A549 (cell line): ENCODE measurements at regions not wholly inside any gene's neighbourhood (a gene's known extent, or its start where the extent isn't known, plus 50 kb on each side); places are given as distances from the start of the nearest gene placed in this dataset.
"Not testable (repeated sequence)": the region's sequence is repeated elsewhere in the genome, so short reads cannot be mapped to it uniquely, and the experiment has no call there.

Experiments
- ATAC-seq, 2 experiments: fragments of 200-7000 bp in 1 of 2; fragments of >200 bp in 1 of 2; cut with Nextera tagmentation in 1 of 2; cut with Tn5 transposase in 1 of 2; 3 replicates each; pipeline versions ENCODE4 v1.8.0 to v1.9.1; 2018 to 2020; ENCODE audit warnings: mild to moderate bottlenecking in 1 of 2, moderate library complexity in 1 of 2
- CTCF ChIA-PET: fragments of 300-600 bp; sonication (Branson Sonifier 250); formaldehyde crosslinking; extraction: SDS; loops from one replicate; lab custom pipeline; 2021; ENCODE audit warnings: antibody characterized with exemption, inconsistent platforms; lab: Yijun Ruan, JAX
- POLR2A ChIA-PET: fragments of 350-600 bp; formaldehyde crosslinking; extraction: SDS; loops from one replicate; lab custom pipeline; 2021; ENCODE audit warnings: antibody characterized with exemption, inconsistent platforms; lab: Yijun Ruan, JAX
- DNase-seq, 2 experiments: peaks; one replicate each; pipeline versions ENCODE4 v3.0.0 to v3.0.0-alpha.2; 2011 to 2016; ENCODE audit warnings: low read depth in 1 of 2, low spot score in 1 of 2
- FAIRE-seq: peaks from 2 replicates; lab custom pipeline; 2011; peaks lifted over from hg19 to GRCh38; lab: Jason Lieb, UNC
- H3K27ac ChIP-seq, 2 experiments: fragments of >200 bp; sonication (Bioruptor Twin); formaldehyde crosslinking; 3 replicates each; pipeline ENCODE4 v1.5.1; 2016 to 2017
- H3K4me1 ChIP-seq: fragments of >200 bp; sonication (Bioruptor Twin); formaldehyde crosslinking; 3 replicates; pipeline ENCODE4 v1.6.1; 2016
- H3K4me2 ChIP-seq: fragments of >200 bp; sonication (Bioruptor Twin); formaldehyde crosslinking; 3 replicates; pipeline ENCODE4 v1.6.1; 2016
- H3K4me3 ChIP-seq: fragments of >200 bp; sonication (Bioruptor Twin); formaldehyde crosslinking; 3 replicates; pipeline ENCODE4 v1.5.1; 2016
- H3K9me3 ChIP-seq: fragments of >200 bp; sonication (Bioruptor Twin); formaldehyde crosslinking; 3 replicates; pipeline ENCODE4 v1.6.1; 2016
- CEBPB ChIP-seq, 2 experiments: fragments of >200 bp in 1 of 2; sonication (Bioruptor Twin) in 1 of 2; formaldehyde crosslinking in 1 of 2; IDR thresholded peaks; 2 replicates each; pipeline ENCODE4 v1.6.1; 2012 to 2016
- CHD2 ChIP-seq: fragments of 150-350 bp; IDR thresholded peaks from 2 replicates; pipeline ENCODE4 v1.6.1; 2014; ENCODE audit warnings: low read length; ENCODE audit not compliant: partially characterized antibody
- EHF ChIP-seq: fragments of 250-450 bp; sonication (Bioruptor Pico); IDR thresholded peaks from 2 replicates; pipeline ENCODE4 v1.5.0; 2020; ENCODE audit warnings: mild to moderate bottlenecking
- EHMT2 ChIP-seq: fragments of 200-600 bp; sonication (generic); IDR thresholded peaks from 2 replicates; pipeline ENCODE4 v1.6.1; 2016; ENCODE audit warnings: antibody characterized with exemption, low read depth, mild to moderate bottlenecking, moderate library complexity
- ESRRA ChIP-seq: fragments of 150-350 bp; IDR thresholded peaks from 2 replicates; pipeline ENCODE4 v1.6.1; 2014; ENCODE audit warnings: mild to moderate bottlenecking, low read length, borderline replicate concordance
- FOSB ChIP-seq: fragments of 250-450 bp; sonication (Bioruptor Pico); IDR thresholded peaks from 2 replicates; pipeline ENCODE4 v1.5.0; 2020; ENCODE audit warnings: mild to moderate bottlenecking, moderate library complexity
- FOSL2 ChIP-seq, 2 experiments: fragments of 450-650 bp in 1 of 2; fragments of >200 bp in 1 of 2; sonication (Bioruptor Twin) in 1 of 2; formaldehyde crosslinking; IDR thresholded peaks; 2 replicates each; pipeline versions ENCODE4 v1.5.0 to v1.6.1; 2016 to 2020; ENCODE audit warnings: mild to moderate bottlenecking in 1 of 2, moderate library complexity in 1 of 2
- FOXS1 ChIP-seq: fragments of 250-450 bp; sonication (Bioruptor Pico); IDR thresholded peaks from 2 replicates; pipeline ENCODE4 v1.5.0; 2020; ENCODE audit warnings: mild to moderate bottlenecking, moderate library complexity
- GATA3 ChIP-seq: IDR thresholded peaks from 2 replicates; pipeline ENCODE4 v1.6.1; 2012; ENCODE audit warnings: borderline replicate concordance
- HMGXB4 ChIP-seq: fragments of 250-450 bp; sonication (Bioruptor Pico); IDR thresholded peaks from 2 replicates; pipeline ENCODE4 v1.5.0; 2021; ENCODE audit warnings: mild to moderate bottlenecking, moderate library complexity, borderline replicate concordance
- HOXA7 ChIP-seq: fragments of 250-450 bp; sonication (Bioruptor Pico); IDR thresholded peaks from 2 replicates; pipeline ENCODE4 v1.5.0; 2020; ENCODE audit warnings: mild to moderate bottlenecking, moderate library complexity
- HOXB13 ChIP-seq: fragments of 250-450 bp; sonication (Bioruptor Pico); IDR thresholded peaks from 2 replicates; pipeline ENCODE4 v1.5.0; 2020; ENCODE audit warnings: low read depth, mild to moderate bottlenecking, moderate library complexity
- JUN ChIP-seq, 2 experiments: fragments of >200 bp; sonication (Bioruptor Twin); formaldehyde crosslinking; IDR thresholded peaks; 2 replicates in 1 of 2; 3 replicates in 1 of 2; pipeline ENCODE4 v1.6.1; 2016 to 2017
- MAFK ChIP-seq: fragments of 450-650 bp; IDR thresholded peaks from 2 replicates; pipeline ENCODE4 v1.6.1; 2014; ENCODE audit not compliant: partially characterized antibody
- NFE2L2 ChIP-seq: fragments of 150-350 bp; conservative IDR thresholded peaks from 2 replicates; pipeline ENCODE4 v1.6.1; 2014; ENCODE audit warnings: low read length
- PHF8 ChIP-seq: fragments of 200-600 bp; sonication (generic); IDR thresholded peaks from 2 replicates; pipeline ENCODE4 v1.6.1; 2016; ENCODE audit warnings: low read depth, mild to moderate bottlenecking, antibody characterized with exemption, moderate library complexity, borderline replicate concordance
- POLR2A ChIP-seq: IDR thresholded peaks from 2 replicates; pipeline ENCODE4 v1.6.1; 2012; ENCODE audit warnings: mild to moderate bottlenecking, low read length
- POLR2AphosphoS2 ChIP-seq: conservative IDR thresholded peaks from 2 replicates; pipeline ENCODE4 v1.6.1; 2012; ENCODE audit warnings: low read length, improper control_type of control experiment, inconsistent platforms
- RARB ChIP-seq: fragments of 250-450 bp; sonication (Bioruptor Pico); IDR thresholded peaks from 2 replicates; pipeline ENCODE4 v1.8.0; 2021; ENCODE audit warnings: mild to moderate bottlenecking, moderate library complexity
- RCOR1 ChIP-seq: fragments of 150-350 bp; IDR thresholded peaks from 2 replicates; pipeline ENCODE4 v1.6.1; 2014; ENCODE audit warnings: antibody characterized with exemption, low read length, low read depth
- REST ChIP-seq: fragments of 200-600 bp; sonication (generic); IDR thresholded peaks from 2 replicates; pipeline ENCODE4 v1.6.1; 2016; ENCODE audit warnings: antibody characterized with exemption, mild to moderate bottlenecking, moderate library complexity
- SMC3 ChIP-seq: fragments of >200 bp; sonication (Bioruptor Twin); formaldehyde crosslinking; IDR thresholded peaks from 3 replicates; pipeline ENCODE4 v1.6.1; 2018; ENCODE audit warnings: inconsistent platforms
- TFCP2L1 ChIP-seq: fragments of 250-450 bp; sonication (Bioruptor Pico); IDR thresholded peaks from 2 replicates; pipeline ENCODE4 v1.5.0; 2021; ENCODE audit warnings: mild to moderate bottlenecking
- TP53 ChIP-seq: fragments of 250-450 bp; sonication (Bioruptor Pico); IDR thresholded peaks from 2 replicates; pipeline ENCODE4 v1.5.0; 2021; ENCODE audit warnings: mild to moderate bottlenecking, moderate library complexity
- ZC3H11A ChIP-seq: fragments of 450-650 bp; IDR thresholded peaks from 2 replicates; pipeline ENCODE4 v1.6.1; 2014; ENCODE audit warnings: antibody characterized with exemption, mild to moderate bottlenecking
- WGBS: methylation state at CpG from one replicate; pipeline ENCODE4 v1.1.6; 2017; ENCODE audit errors: missing lambda C conversion rate; 5-methylcytosine and 5-hydroxymethylcytosine counted together

- POLR2A ChIA-PET = no interaction called here
- ATAC-seq (no peak), FAIRE-seq (no peak), DNase-seq (no peak)
- Histone ChIP-seq H3K9me3 (no peaks in the 10 kb centered on the region), H3K4me2 (no peak overlapping the region), H3K4me3 (no peak overlapping the region), H3K27ac (no peak overlapping the region), H3K4me1 (no peaks in the 10 kb centered on the region)
- WGBS = 46% methylated on average over 2 of the region's 2 CpGs
- CTCF ChIA-PET = no interaction called here
- TF ChIP-seq FOSB (CRISPR knock-in tag) (no peak), REST (no peak), RCOR1 (no peak), CHD2 (no peak)
These were observed 277.9 kb upstream of the ANKRD50 start for GRCh38 chr4:124990398-124990797.

DNA sequence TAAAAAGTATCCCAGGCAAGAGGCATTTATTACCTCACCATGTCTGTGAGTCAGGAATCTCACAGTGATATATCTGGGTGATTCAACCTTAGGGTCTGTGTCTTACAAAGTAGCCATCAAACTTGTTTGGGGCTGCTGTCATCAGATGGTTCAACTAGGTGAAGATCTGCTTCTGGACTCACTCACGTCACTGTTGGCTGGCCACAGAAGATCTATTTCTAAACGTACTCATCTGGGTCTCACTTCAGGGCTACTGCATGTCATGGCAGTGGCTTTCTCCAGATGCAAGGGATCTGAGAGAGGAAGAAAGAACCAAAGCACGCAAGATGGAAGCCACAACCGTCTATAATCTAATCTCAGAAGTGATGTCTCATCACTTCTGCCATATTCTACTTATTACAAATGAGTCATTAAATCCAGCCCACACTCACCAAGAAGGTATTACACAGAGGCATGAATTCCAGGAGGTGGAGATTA is 267.8 kb upstream of the ANKRD50 start:
- ChIA-PET POLR2A (no interaction called here), CTCF (no interaction called here)
- Histone ChIP-seq H3K27ac (no peak overlapping the region), H3K4me3 (no peak overlapping the region), H3K4me2 (no peak overlapping the region), H3K4me1 (no peaks in the 10 kb centered on the region), H3K9me3 (no peaks in the 10 kb centered on the region)
- DNase-seq (no peak), ATAC-seq (no peak), FAIRE-seq (no peak)
- 58% methylated on average over 4 of the region's 4 CpGs for WGBS
- TF ChIP-seq JUN (IDR thresholded peaks at IDR 0.05) = no peak
- no peak for TF ChIP-seq GATA3
- no peak for TF ChIP-seq EHF
- no peak for TF ChIP-seq HOXB13
- no peak for TF ChIP-seq TFCP2L1
- TF ChIP-seq HOXA7 (CRISPR knock-in tag) = no peak
- no peak for TF ChIP-seq FOXS1 (CRISPR knock-in tag)
- TF ChIP-seq TP53 (CRISPR knock-in tag) = no peak

DNA sequence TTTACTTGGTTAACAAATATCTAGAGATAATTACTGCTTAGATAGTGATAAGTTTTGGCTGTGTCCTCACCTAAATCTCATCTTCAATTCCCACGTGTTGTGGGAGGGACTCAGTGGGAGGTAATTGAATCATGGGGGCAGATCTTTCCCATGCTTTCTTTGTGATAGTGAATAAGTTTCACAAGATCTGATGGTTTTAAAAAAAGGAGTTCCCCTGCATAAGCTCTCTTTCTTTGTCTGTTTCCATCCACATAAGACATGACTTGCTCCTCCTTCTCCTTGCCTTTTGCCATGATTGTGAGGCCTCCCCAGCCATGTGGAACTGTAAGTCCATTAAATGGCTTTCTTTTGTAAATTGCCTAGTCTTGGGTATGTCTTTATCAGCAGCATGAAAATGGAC is 266.0 kb upstream of the ANKRD50 start:
- WGBS = 36% methylated on average over 1 of the region's 1 CpG
- ATAC-seq, H3K9me3 ChIP-seq, DNase-seq, H3K4me1 ChIP-seq, POLR2A ChIA-PET, H3K4me3 ChIP-seq, FAIRE-seq, H3K27ac ChIP-seq, H3K4me2 ChIP-seq: not testable (repeated sequence)
- CTCF ChIA-PET = interaction anchor here (1.1 kb wide), 1 partner anchor 19 kb away, joined by 3 read pairs; no protein-coding TSS in a partner anchor

DNA sequence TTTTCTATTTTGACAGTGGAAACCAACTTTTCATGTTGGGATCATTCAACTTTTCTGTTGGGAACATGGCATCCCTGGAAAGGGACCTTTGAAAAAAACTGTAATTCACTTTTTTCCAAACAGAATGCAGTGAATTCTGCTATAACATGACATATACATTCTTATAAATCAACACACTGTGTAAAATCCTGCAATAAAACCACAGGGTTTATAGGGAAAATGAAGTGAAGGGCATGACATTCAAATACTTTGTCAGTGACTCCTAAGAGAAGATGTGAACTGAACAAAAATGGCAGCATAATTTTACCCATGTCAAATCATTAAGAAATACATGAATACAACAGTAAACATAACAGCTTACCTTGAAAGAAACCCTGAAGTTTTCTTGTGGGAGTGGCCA is 264.5 kb upstream of the ANKRD50 start:
- Histone ChIP-seq H3K4me3 (no peak overlapping the region), H3K4me1 (no peaks in the 10 kb centered on the region), H3K4me2 (no peak overlapping the region), H3K9me3 (no peaks in the 10 kb centered on the region), H3K27ac (no peak overlapping the region)
- FAIRE-seq (no peak), DNase-seq (no peak), ATAC-seq (no peak)
- ChIA-PET CTCF (no interaction called here), POLR2A (no interaction called here)
- TF ChIP-seq POLR2AphosphoS2 (no peak), MAFK (no peak), EHMT2 (no peak), TP53 (CRISPR knock-in tag) (no peak)

- Histone ChIP-seq H3K4me2 (no peak overlapping the region), H3K4me3 (no peak overlapping the region), H3K4me1 (no peaks in the 10 kb centered on the region), H3K9me3 (no peaks in the 10 kb centered on the region), H3K27ac (no peak overlapping the region)
- ATAC-seq (no peak), DNase-seq (no peak), FAIRE-seq (no peak)
- ChIA-PET CTCF (no interaction called here), POLR2A (no interaction called here)
- WGBS = 63% methylated on average over 1 of the region's 1 CpG
- no peak for TF ChIP-seq ZC3H11A
- TF ChIP-seq FOSL2 (IDR thresholded peaks at IDR 0.05) = no peak
- no peak for TF ChIP-seq FOSL2 (CRISPR knock-in tag; IDR thresholded peaks at IDR 0.05)
- TF ChIP-seq JUN (IDR thresholded peaks at IDR 0.05) = no peak
- no peak for TF ChIP-seq ESRRA
- no peak for TF ChIP-seq GATA3
- TF ChIP-seq RARB = no peak
- TF ChIP-seq PHF8 = no peak
- no peak for TF ChIP-seq CEBPB (IDR thresholded peaks at IDR 0.05)
- no peak for TF ChIP-seq HMGXB4 (CRISPR knock-in tag)
- no peak for TF ChIP-seq POLR2A
- no peak for TF ChIP-seq SMC3
- TF ChIP-seq MAFK = no peak
- TF ChIP-seq NFE2L2 = no peak
- no peak for TF ChIP-seq TFCP2L1
These were observed 261.6 kb upstream of the ANKRD50 start for GRCh38 chr4:124974152-124974551.
